ENCODE measurements at regions not wholly inside any gene's neighbourhood (a gene's known extent, or its start where the extent isn't known, plus 50 kb on each side); places are given as distances from the start of the nearest gene placed in this dataset.

GRCh38 chr2:126748188-126748760 is 92.3 kb downstream of the GYPC start:
- no peak for DNase-seq

DNA sequence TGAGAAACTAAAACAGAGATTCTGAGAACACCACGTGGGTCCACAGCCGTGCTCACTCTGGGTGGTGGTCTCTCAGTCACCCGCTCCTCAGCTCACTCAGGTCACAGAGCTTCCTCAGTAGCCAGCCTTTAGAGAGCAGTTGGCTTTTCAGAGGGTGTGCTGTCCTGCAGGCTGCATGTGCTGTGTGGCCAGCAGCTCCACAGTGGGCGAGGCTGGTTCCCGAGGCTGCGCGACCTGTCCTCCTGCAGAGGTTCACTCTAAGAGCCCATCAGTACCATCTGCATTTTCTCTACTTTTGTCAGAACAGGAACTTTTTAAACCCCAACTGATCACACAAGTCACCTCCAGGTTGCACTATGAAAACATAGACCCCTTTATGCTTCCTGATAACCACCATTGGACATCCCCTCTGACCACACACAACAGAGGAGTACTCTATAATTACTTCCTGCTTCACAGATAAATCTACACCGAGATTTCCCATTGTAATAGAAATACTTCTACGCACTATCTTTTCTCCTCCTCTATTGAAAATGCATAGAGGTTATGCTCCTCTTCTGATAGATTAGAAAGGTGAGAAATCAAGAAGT is 93.1 kb downstream of the GYPC start:
- no peak for DNase-seq

GRCh38 chr2:126749537-126749936 is 93.6 kb downstream of the GYPC start:
- no peak for DNase-seq

- DNase-seq, result no peak
These were observed 94.5 kb downstream of the GYPC start for GRCh38 chr2:126750506-126750905.

- DNase-seq, result no peak
These were observed 95.5 kb downstream of the GYPC start for GRCh38 chr2:126751477-126751876.

GRCh38 chr2:126752876-126753275 is 96.9 kb downstream of the GYPC start:
- no peak for DNase-seq

- no peak for DNase-seq
These were observed 97.7 kb downstream of the GYPC start for GRCh38 chr2:126753501-126754212.

GRCh38 chr2:126754240-126755004 is 98.5 kb downstream of the GYPC start:
- no peak for DNase-seq

- no peak for DNase-seq
These were observed 100.2 kb downstream of the GYPC start for GRCh38 chr2:126756125-126756524.

DNA sequence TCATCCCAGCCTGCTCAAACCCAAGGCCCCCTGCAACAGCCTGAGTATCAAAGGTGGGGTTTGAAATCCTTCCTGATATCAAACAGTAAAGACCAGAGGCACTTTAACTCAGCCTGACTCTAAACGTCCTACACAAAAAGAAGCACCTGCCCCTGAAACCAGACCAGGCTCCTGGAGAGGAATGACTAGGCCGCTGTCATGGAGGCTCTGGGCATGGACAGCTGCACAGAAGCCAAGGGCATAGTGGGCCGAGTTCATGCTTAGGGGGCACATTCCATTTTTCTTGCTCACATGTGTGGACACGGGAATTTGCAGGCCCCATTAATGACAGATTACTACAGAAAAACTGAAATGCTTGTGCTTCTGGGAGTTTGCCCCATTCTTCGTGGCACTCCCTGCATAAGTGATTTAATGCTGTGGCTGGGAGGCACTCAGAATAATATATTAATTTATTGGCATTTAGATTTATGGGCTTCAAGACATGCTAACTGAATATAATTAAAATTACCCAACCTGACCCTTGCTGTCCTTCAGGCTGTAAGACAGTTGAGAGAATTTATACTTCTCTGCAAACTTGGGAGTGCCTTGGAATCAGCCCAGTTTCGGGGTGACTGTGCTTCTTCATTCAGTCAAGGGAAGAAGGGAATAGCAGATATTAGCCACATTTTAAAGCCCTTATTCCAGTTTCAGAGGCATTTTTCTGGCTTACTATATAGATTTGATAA is 105.5 kb downstream of the GYPC start:
- DNase-seq, result no peak

DNA sequence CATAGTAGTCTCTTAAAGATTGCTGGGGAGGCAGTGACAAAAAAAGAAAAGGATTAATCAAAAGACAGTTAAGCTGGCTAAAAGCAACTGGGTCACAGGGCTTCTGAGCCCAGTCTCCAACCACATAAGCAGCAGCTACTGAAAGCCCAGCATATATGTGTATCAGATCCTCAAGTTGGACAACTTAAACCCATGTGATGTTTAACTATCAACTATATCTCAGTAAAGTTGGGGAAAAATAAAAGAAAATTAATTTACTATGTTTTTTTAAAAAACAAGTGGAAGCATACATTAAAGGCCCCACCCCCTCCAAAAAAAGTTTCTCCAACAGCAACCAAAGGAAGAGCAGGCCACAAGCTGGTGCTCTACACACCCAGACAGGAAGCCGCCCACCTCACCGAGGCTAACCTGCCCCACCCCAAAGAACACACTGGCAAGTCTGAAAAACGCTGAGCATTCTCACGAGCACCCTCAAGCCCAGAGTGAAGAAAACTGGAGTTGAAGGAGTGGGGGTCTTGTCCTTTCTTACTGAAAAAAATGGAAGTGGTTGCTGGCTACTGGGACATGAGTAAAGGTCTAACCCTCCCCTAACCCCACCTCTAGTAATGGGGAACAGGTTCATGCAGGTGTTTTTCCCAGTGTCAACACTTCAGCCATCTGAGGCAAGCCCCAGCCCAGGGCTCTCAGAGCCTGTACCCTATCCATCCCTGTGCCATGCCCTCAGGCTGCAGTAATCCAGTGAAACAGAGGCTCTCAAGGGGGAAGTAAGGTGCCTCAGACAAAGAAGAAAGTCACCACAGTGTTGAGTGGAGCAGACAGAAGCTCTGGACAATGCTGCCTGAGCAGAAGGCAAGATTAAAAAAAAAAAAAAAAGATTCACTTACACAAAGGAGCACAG is 106.3 kb downstream of the GYPC start:
- DNase-seq, result no peak

GRCh38 chr2:126764686-126765265 is 108.8 kb downstream of the GYPC start:
- DNase-seq, result no peak

DNA sequence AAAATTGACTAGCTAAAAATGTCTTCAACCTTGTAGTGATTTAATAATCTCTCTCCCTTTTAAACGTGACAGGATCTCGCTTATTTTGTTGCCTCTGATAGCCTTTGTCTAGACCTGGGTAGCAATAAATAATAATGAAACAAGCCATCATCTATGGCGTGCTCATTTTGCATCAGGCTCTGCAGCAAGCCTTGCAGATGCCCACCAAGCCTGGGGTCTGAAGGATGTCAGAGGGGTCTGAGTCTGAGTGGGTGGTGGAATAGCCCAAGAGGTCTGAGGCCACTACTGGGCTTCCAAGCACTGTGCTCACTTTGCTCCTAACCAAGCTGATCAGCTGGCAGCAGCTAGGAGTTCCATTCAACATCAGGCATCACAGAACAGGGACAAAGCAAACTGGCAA is 109.4 kb downstream of the GYPC start:
- DNase-seq, result no peak

GRCh38 chr2:126766295-126766968 is 110.5 kb downstream of the GYPC start:
- no peak for DNase-seq

DNA sequence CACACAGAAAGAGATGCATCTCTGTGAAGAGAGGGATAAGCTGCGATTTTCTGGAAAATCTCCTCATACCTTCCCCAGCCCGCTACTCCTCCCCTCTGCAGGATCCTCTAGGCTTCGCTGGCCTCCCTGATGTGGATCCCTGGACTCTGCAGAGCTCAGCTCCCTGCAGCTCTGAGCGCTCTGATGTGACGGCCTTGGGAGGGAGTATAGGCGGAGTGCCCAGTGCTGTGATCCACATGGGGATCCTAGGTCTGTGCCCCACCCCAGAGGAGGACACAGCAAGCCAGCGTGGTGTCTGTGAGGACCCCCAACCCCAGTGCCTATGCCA is 111.0 kb downstream of the GYPC start:
- no peak for DNase-seq

DNA sequence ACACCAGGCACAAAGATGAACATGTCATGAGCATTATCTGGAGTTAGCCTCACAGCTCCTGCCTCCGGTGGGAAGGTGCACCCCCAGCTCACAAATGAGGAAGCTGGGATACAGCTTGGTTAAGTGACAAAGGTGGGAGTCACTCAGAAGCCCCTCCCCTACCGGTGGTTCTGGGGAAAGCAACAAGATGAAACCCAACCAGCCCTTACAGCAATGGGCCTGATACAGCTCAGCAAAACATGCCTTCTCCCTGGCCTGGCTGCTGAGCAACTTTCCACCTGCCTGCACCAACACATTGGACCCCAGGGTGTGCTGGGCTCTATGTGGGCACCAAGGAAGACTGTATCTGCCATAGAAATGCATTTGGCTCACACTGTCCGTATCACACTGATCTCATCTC is 113.2 kb downstream of the GYPC start:
- DNase-seq, result no peak

DNA sequence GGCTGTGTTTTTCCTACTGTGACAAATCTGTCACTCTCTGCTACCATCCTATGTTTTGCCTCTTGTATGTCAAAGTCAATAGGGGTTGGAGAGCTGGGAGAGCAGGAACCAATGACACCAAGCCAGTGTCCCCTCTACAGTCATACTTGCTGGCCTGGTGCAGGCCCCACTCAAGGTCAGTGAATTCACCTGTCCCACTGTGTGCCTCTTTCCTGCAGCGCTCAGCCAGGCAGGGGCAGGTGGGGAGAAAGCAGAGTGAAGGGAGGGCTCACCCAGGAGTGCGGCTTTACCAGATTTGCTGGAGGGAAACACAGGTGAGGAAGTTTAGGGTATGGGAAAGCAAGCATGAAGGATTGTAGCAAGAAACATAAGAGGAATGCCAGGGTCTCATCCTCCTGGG is 114.5 kb downstream of the GYPC start:
- no peak for DNase-seq

DNA sequence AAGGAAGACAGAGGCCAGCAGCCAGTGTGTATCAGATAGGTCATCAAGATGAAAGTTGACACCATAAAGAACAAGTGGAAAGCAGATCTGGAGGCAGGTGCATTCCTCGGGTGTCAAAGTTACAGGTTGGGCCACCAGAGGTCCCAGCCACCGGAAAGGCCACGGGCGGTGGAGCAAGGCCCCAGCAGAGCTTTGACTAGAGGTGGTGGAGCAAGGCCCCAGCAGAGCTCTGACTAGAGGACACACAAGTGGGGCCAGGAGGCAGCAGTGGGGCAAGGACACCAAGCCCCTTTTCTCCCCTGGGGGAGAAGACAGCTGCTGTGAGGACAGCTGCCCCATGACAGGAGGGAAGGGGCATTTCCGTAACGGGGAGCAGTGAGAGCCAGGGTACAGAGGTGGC is 115.1 kb downstream of the GYPC start:
- no peak for DNase-seq

DNA sequence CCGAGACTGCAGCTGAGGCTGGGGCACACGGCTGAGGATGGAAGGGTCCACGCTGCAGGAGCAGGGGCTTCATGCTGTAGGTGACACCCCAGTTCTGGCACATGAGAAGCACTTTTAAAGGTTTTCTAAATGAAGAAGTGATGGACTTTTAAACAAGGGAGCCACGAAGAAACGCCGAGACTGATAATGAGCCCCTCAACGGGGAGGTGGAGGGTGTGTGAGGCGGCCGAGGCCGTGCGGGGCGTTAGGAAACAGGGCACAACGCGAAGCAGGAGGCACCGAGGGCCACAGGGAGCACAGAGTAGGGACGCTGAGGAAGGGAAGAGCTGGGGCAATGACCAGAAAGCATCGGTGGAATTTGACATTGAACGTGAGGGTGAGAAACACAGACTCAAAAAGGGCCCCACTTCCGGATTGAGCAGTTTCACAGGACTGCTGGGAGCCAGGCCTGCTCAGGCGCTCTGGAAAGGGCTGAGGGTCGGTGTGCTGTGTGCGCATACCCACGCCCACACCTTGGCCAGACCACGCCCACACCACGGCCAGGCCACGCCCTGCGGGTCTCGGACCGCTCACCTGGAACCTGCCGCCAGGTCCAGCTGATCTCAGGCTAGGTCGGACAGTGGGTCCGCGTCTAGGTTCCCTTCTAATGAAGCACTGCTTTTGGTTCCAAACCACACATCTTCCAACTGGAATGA is 115.7 kb downstream of the GYPC start:
- DNase-seq, result no peak

GRCh38 chr2:126774290-126774689 is 118.3 kb downstream of the GYPC start:
- DNase-seq, result no peak

DNA sequence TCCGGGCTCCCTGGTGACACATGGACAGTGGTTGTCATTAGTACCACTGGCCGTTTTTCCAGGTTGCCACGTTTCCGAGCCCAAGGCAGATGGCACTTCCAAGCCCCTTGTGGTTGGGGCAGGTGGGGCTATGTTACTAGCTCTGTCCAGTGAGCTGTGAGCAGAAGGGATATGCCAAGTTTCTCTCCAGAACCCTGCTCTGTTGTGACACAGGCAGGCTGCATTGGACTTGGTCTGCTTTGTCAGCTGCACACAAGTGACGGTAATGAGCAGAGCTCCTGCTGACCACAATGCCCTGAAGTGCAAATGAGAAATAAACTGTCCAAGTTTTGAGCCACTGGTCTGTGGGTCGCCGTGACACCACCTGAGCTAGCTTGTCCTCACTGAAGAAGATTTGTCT is 118.8 kb downstream of the GYPC start:
- no peak for DNase-seq

Measured in eye (tissue), 1 donor.